Loucy (cell line): ENCODE measurements at regions not wholly inside any gene's neighbourhood (a gene's known extent, or its start where the extent isn't known, plus 50 kb on each side); places are given as distances from the start of the nearest gene placed in this dataset.

Experiments
- EZH2phosphoT487 ChIP-seq: fragments of 200-600 bp; IDR thresholded peaks from 2 replicates; pipeline ENCODE4 v1.6.1; 2018; ENCODE audit warnings: antibody characterized with exemption, mild to moderate bottlenecking, moderate library complexity, borderline replicate concordance
- TF ChIP-seq, protein P1 (sequence below): fragments of 200-600 bp; sonication (generic); conservative IDR thresholded peaks from 2 replicates; pipeline ENCODE4 v1.5.1; 2014; ENCODE audit warnings: mild to moderate bottlenecking, antibody characterized with exemption, low read length

DNA sequence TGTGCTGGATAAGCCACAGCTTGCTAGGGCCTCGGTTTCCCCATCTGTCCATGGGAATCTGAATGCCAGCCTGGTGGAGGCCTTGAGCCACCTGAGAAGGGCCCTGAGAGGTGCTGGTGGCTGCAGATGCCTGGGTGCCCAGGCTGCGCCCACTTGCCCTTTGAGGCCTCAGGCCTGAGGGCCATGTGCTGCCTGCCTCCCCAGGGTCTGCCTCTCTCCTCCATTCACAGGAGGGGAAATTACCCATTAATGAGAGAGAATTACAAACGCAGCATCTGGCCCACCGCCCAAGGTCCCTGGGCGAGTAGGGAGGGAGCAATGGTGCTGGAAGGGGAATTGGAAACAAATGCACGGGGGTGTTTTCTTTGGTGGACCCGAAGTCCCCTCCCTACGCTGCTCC is 59.6 kb downstream of the BARX1 start:
- TF ChIP-seq EZH2phosphoT487: no peak
- TF ChIP-seq, protein P1, sequence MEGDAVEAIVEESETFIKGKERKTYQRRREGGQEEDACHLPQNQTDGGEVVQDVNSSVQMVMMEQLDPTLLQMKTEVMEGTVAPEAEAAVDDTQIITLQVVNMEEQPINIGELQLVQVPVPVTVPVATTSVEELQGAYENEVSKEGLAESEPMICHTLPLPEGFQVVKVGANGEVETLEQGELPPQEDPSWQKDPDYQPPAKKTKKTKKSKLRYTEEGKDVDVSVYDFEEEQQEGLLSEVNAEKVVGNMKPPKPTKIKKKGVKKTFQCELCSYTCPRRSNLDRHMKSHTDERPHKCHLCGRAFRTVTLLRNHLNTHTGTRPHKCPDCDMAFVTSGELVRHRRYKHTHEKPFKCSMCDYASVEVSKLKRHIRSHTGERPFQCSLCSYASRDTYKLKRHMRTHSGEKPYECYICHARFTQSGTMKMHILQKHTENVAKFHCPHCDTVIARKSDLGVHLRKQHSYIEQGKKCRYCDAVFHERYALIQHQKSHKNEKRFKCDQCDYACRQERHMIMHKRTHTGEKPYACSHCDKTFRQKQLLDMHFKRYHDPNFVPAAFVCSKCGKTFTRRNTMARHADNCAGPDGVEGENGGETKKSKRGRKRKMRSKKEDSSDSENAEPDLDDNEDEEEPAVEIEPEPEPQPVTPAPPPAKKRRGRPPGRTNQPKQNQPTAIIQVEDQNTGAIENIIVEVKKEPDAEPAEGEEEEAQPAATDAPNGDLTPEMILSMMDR: no peak
